HG03575 (cell line): ENCODE measurements at regions not wholly inside any gene's neighbourhood (a gene's known extent, or its start where the extent isn't known, plus 50 kb on each side); places are given as distances from the start of the nearest gene placed in this dataset.

Source experiments
- ATAC-seq: cut with Tn5 transposase; IDR thresholded peaks from one replicate; pipeline ENCODE4 v1.9.1; 2021; ENCODE audit not compliant: unreplicated experiment, insufficient number of reproducible peaks, low FRiP score; ENCODE audit errors: extremely low read depth

- ATAC-seq: no peak
These were observed 110.2 kb upstream of the TNRC6C start for GRCh38 chr17:77848257-77848656.

- no peak for ATAC-seq
These were observed 109.3 kb upstream of the TNRC6C start for GRCh38 chr17:77849239-77849638.

- ATAC-seq: no peak
These were observed 106.6 kb upstream of the TNRC6C start for GRCh38 chr17:77851921-77852320.

GRCh38 chr17:77852731-77853130 is 105.8 kb upstream of the TNRC6C start:
- ATAC-seq: no peak

GRCh38 chr17:77853191-77853977 is 105.1 kb upstream of the TNRC6C start:
- ATAC-seq: no peak

GRCh38 chr17:77854083-77854758 is 104.3 kb upstream of the TNRC6C start:
- no peak for ATAC-seq

- no peak for ATAC-seq
These were observed 103.5 kb upstream of the TNRC6C start for GRCh38 chr17:77854759-77855745.

GRCh38 chr17:77856551-77857305 is 101.8 kb upstream of the TNRC6C start:
- ATAC-seq: no peak

GRCh38 chr17:77857306-77857555 is 101.3 kb upstream of the TNRC6C start:
- ATAC-seq: no peak

GRCh38 chr17:77857613-77858012 is 100.9 kb upstream of the TNRC6C start:
- no peak for ATAC-seq

GRCh38 chr17:77858291-77859034 is 100.0 kb upstream of the TNRC6C start:
- no peak for ATAC-seq

- ATAC-seq: no peak
These were observed 99.3 kb upstream of the TNRC6C start for GRCh38 chr17:77859035-77859810.

GRCh38 chr17:77861133-77861695 is 97.3 kb upstream of the TNRC6C start:
- no peak for ATAC-seq

GRCh38 chr17:77861981-77862645 is 96.4 kb upstream of the TNRC6C start:
- no peak for ATAC-seq

- ATAC-seq: no peak
These were observed 95.4 kb upstream of the TNRC6C start for GRCh38 chr17:77862890-77863813.

GRCh38 chr17:77863814-77864161 is 94.7 kb upstream of the TNRC6C start:
- no peak for ATAC-seq
